ENCODE measurements at regions not wholly inside any gene's neighbourhood (a gene's known extent, or its start where the extent isn't known, plus 50 kb on each side); places are given as distances from the start of the nearest gene placed in this dataset.

DNA sequence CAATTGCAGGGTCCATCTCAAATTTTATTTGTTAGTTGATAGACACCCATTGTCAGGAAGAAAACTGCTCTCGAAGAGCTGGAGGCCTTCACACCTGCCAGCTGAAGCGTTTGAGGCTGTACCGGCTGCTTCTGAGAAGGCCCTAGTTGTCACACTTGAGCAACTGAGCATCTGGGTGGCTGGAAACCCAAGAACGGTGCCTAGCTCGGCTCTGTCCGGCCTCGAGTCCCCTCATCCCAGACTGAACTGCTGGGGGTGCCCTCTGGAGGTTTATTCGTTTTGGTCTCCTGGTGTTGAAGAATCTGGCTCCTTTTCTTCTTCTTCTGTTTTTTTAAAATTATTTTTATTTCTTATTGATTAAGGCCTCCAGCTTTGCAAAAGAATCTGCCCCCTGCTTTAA is 59.3 kb upstream of the EXOC6 start:
- Histone ChIP-seq H3K4me3 (no peak overlapping the region), H3K27ac (no peak overlapping the region), H3K9me3 (no peaks in the 10 kb centered on the region), H3K27me3 (no peaks in the 10 kb centered on the region), H3K4me1 (no peaks in the 10 kb centered on the region), H3K36me3 (no peaks in the 10 kb centered on the region)
- no peak for FAIRE-seq
- intact Hi-C loops (cut with DNase I), result no loop called here
- TF ChIP-seq, protein P1, sequence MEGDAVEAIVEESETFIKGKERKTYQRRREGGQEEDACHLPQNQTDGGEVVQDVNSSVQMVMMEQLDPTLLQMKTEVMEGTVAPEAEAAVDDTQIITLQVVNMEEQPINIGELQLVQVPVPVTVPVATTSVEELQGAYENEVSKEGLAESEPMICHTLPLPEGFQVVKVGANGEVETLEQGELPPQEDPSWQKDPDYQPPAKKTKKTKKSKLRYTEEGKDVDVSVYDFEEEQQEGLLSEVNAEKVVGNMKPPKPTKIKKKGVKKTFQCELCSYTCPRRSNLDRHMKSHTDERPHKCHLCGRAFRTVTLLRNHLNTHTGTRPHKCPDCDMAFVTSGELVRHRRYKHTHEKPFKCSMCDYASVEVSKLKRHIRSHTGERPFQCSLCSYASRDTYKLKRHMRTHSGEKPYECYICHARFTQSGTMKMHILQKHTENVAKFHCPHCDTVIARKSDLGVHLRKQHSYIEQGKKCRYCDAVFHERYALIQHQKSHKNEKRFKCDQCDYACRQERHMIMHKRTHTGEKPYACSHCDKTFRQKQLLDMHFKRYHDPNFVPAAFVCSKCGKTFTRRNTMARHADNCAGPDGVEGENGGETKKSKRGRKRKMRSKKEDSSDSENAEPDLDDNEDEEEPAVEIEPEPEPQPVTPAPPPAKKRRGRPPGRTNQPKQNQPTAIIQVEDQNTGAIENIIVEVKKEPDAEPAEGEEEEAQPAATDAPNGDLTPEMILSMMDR (IDR thresholded peaks at IDR 0.05), result no peak
- WGBS, 2 donors, result 82 to 90% methylated on average over 8 of the region's 8 CpGs
- ATAC-seq, result no peak
- DNase-seq, result no peak

DNA sequence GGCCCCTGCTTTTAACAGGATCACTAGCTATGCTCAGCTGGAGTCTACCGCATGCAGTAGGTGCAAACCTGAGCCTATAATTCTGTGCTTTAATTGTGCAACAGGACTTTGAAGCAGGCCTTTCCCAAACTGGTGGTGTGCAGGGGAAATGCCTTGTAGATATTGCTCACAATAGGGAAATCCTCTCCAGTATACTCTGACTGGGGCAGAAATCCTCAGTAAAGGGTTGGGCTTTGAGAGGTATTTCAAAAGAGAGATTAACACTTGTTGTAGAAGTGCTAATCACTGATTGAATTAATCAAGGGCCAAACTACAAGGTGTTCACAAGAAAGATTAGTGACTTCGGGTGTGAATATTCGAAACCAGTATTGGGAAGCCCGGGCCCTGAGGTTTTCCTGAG is 58.5 kb upstream of the EXOC6 start:
- TF ChIP-seq, protein P1 (IDR thresholded peaks at IDR 0.05), result no peak
- intact Hi-C loops (cut with DNase I), result no loop called here
- Histone ChIP-seq H3K9me3 (no peaks in the 10 kb centered on the region), H3K27me3 (no peaks in the 10 kb centered on the region), H3K4me3 (no peak overlapping the region), H3K27ac (no peak overlapping the region), H3K4me1 (no peaks in the 10 kb centered on the region), H3K36me3 (no peaks in the 10 kb centered on the region)
- FAIRE-seq (no peak), DNase-seq (no peak), ATAC-seq (no peak)
- 73 to 82% methylated on average over 4 of the region's 4 CpGs for WGBS, 2 donors

DNA sequence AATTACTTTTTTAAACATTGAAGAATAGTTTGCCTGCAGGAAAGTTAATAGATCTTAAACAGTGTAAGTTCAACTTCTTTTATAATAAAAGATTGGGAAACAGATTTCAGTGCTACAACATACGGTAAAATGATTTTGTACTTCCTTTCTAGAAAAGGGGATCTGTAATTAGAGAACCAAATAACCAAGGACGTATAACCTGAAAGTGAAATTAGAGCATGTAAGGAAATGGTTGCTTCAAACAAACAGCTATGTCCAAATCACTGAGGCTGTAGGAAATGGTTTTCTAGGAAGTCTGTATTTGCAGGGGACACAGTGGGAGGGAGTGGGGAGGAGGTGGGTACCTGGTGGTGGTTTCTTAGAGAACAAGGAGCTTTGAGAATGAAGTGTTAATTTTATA is 57.9 kb upstream of the EXOC6 start:
- no peaks in the 10 kb centered on the region for H3K4me1 ChIP-seq
- WGBS, 2 donors, result 69 to 72% methylated on average over 2 of the region's 2 CpGs
- no peak for DNase-seq
- H3K4me3 ChIP-seq, result no peak overlapping the region
- TF ChIP-seq, protein P1 (IDR thresholded peaks at IDR 0.05), result no peak
- H3K27ac ChIP-seq, result no peak overlapping the region
- no peaks in the 10 kb centered on the region for H3K36me3 ChIP-seq
- H3K9me3 ChIP-seq, result no peaks in the 10 kb centered on the region
- no peaks in the 10 kb centered on the region for H3K27me3 ChIP-seq
- intact Hi-C loops (cut with DNase I), result no loop called here
- no peak for FAIRE-seq
- ATAC-seq, result no peak

DNA sequence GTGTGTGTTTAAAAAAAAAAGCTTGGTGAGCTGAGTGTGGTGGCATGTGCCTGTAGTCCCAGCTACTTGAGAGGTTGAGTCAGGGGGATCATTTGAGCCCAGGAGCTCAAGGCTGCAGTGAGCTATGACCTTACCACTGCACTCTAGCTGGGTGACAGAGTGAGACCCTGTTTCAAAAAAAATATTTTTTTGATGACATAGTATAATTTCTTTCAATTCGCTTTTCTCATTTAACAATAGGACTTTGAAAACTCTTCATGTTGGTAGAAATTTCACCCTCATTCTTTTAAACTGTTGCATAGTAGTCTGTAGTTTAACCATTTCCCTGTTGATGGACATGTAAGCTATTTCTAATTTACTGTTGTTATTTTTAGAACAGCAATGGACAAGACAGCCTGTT is 55.7 kb upstream of the EXOC6 start:
- no peaks in the 10 kb centered on the region for H3K4me1 ChIP-seq
- DNase-seq, result no peak
- no peak for ATAC-seq
- intact Hi-C loops (cut with DNase I), result no loop called here
- no peaks in the 10 kb centered on the region for H3K27me3 ChIP-seq
- no peak for FAIRE-seq
- no peaks in the 10 kb centered on the region for H3K36me3 ChIP-seq
- H3K4me3 ChIP-seq, result no peak overlapping the region
- H3K27ac ChIP-seq, result no peak overlapping the region
- TF ChIP-seq, protein P1 (IDR thresholded peaks at IDR 0.05), result no peak
- no peaks in the 10 kb centered on the region for H3K9me3 ChIP-seq
- 92 to 100% methylated on average over 1 of the region's 1 CpG for WGBS, 2 donors

Measured in pancreas (tissue), 10 donors.